Suprapubic skin (tissue), 4 donors: ENCODE measurements at regions not wholly inside any gene's neighbourhood (a gene's known extent, or its start where the extent isn't known, plus 50 kb on each side); places are given as distances from the start of the nearest gene placed in this dataset.
"Not testable (repeated sequence)": the region's sequence is repeated elsewhere in the genome, so short reads cannot be mapped to it uniquely, and the experiment has no call there.

Experiments used
- POLR2A ChIP-seq, 2 donors: fragments of 450-650 bp; IDR thresholded peaks; one replicate each; pipeline ENCODE4 v1.6.1; 2017; ENCODE audit warnings: antibody characterized with exemption in 2 of 2, mild to moderate bottlenecking in 2 of 2, moderate library complexity in 2 of 2
- POLR2AphosphoS5 ChIP-seq, 3 donors: sonication (generic); formaldehyde crosslinking; IDR thresholded peaks; one replicate each; pipeline ENCODE4 v1.6.1; 2017; ENCODE audit warnings: antibody characterized with exemption in 3 of 3
- TF ChIP-seq, protein P1 (sequence below), 2 donors: fragments of 200-600 bp in 1 of 2; fragments of 450-650 bp in 1 of 2; sonication (generic) in 1 of 2; IDR thresholded peaks; one replicate each; pipeline ENCODE4 v1.5.1; 2016 to 2019; ENCODE audit warnings: antibody characterized with exemption in 2 of 2, mild to moderate bottlenecking in 1 of 2, moderate library complexity in 1 of 2

- TF ChIP-seq, protein P1, sequence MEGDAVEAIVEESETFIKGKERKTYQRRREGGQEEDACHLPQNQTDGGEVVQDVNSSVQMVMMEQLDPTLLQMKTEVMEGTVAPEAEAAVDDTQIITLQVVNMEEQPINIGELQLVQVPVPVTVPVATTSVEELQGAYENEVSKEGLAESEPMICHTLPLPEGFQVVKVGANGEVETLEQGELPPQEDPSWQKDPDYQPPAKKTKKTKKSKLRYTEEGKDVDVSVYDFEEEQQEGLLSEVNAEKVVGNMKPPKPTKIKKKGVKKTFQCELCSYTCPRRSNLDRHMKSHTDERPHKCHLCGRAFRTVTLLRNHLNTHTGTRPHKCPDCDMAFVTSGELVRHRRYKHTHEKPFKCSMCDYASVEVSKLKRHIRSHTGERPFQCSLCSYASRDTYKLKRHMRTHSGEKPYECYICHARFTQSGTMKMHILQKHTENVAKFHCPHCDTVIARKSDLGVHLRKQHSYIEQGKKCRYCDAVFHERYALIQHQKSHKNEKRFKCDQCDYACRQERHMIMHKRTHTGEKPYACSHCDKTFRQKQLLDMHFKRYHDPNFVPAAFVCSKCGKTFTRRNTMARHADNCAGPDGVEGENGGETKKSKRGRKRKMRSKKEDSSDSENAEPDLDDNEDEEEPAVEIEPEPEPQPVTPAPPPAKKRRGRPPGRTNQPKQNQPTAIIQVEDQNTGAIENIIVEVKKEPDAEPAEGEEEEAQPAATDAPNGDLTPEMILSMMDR (IDR thresholded peaks at IDR 0.05), result not testable (repeated sequence)
- TF ChIP-seq POLR2AphosphoS5, POLR2A (IDR thresholded peaks at IDR 0.05): not testable (repeated sequence)
These were observed 52.9 kb upstream of the WDR11 start for GRCh38 chr10:120798276-120798675.
